NCI-H2227 treated with DMSO at 0.1 percent for 48 hours (cell line): ENCODE measurements at regions not wholly inside any gene's neighbourhood (a gene's known extent, or its start where the extent isn't known, plus 50 kb on each side); places are given as distances from the start of the nearest gene placed in this dataset.
"Not testable (repeated sequence)": the region's sequence is repeated elsewhere in the genome, so short reads cannot be mapped to it uniquely, and the experiment has no call there.

ENCODE experiments used
- DNase-seq: peaks from one replicate; lab custom pipeline; 2025; lab: John Stamatoyannopoulos, UW

DNA sequence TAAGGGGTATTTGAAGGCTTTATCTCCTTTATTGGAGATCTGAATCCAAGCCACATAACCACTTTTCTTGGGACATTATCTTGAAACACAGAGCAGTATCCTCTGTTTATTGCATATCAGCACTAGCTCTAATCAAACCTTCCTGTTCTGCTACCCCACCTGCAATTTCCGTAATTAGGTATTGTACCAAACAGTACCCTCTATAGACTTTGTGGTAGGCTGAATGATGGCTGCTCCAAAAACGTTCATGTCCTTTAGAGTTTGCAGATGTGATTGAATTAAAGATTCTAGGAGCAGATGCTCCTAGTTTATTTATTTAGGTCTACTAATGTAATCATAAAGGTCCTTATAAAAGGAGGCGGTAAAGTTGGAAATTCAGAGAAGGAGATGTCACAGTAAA, 573.0 kb upstream of the ATXN7L3B start:
- no peak for DNase-seq

DNA sequence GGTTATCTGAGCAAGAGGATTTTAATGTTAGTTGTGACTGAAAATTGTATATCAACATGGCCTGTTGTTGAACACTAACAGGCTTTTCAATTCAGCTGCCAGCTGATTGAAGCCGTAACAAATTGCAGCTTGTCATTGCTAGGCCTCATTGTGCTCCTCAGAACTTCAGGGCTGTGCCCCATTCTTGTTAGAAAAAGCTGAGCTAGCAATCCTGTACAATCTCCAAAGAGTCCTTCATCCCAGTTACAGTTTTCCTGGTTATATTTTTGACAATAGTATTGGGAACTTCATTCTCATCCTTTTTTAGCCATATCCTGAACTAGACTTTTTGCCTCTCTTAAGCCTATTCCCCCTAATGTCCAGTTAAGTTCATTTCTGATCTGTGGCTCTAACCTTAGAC, 564.1 kb upstream of the ATXN7L3B start:
- DNase-seq = no peak

DNA sequence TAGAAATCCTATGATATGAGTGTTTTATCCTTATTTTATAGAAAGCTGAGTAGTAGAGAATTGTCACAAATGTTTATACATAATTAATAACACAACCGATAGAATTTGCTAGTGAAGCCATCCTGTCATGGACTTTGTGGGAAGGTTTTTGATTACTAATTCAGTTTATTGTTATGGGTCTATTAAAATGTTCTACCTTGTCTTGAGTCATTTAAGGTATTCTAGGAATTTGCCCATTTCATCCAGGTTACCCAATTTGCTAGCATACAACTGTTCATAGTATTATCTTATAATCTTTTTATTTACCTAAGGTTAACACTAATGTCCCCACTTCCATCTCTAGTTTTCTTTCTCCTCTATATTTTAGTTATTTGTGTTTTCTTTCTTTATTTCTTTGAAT, 553.1 kb upstream of the ATXN7L3B start:
- no peak for DNase-seq

DNA sequence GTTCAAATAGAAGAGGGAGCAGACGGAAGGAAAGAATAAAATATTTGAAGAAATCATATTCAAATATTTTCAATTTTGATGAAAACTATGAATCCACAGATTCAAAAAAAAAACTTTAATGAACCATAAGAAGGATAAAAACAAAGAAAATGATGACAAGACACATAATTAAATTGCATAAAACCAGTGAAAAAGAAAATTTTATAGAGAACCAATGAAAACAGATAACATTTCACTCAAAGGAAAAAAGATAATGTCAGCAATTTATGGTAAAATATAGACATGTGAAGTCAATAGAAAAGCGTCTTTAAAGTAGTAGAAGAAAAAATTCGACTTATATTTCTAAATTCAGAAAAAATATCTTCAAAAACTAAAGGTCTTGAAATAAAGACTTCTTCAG, 546.5 kb upstream of the ATXN7L3B start:
- no peak for DNase-seq

DNA sequence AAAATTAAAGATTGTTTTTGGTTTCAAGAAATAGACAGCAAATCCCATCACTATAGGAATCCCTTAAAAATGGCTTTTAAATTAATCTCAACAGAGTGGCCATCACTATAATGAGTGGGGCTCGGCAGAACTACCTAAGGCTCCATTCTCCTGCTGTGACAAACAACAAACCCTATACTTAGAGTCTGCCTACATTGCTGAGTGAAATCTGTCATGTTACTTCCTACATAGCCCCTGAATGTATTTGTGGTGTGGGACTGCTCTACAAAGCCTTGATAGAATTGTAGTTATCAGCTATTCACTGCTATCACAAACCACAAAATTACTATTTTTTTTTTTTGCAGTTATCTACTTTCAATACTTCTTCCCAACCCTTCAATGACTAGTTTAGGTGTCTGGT, 538.7 kb upstream of the ATXN7L3B start:
- peak; percentile 96 for DNase-seq

DNA sequence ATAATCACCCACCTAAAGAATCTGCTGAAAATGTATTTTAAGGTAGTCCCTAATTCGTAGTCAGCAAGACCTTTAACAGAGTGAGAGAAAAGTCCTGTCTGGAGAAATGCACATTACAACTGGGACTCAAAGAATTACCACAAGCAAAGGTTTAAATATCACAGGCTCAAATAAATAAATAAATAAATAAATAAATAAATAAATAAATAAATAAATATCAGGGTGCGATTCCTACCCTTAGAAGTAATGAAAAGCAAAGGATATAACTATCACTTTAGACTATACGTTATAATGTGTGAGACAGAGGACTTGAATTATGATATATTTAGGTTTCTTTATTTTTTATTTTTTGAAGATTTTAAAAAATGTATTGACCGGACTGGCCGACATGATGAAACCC, 522.5 kb upstream of the ATXN7L3B start:
- DNase-seq = no peak

DNA sequence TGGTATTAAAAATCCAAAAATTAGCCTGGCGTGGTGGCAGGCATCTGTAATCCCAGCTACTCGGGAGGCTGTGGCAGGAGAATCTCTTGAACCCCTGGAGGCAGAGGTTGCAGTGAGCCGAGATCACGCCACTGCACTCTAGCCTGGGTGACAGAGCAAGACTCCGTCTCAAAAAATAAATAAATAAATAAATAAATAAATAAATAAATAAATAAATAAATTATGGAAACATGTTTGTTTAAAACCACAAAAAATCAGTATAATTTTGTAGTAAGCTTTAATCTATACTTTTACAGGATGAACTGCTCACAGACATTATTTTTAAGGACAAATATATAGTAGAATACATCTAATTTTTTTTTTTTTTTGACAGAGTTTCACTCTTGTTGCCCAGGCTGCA, 521.3 kb upstream of the ATXN7L3B start:
- not testable (repeated sequence) for DNase-seq

DNA sequence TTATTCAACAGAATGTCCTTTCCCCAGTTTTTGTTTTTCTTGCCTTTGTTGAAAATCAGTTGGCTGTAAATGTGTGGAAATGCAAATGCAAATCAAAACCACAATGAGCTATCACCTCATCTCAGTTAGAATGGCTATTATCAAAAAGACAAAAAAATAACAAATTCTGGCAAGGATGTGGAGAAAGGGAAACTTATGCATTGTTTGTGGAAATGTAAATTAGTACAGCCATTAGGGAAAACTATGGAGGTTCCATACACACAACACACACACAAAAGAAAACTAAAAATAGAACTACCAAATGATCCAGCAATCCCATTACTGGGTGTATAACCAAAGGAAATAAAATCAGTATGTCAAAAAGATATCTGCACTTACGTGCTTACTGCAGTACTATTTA, 518.8 kb upstream of the ATXN7L3B start:
- no peak for DNase-seq

DNA sequence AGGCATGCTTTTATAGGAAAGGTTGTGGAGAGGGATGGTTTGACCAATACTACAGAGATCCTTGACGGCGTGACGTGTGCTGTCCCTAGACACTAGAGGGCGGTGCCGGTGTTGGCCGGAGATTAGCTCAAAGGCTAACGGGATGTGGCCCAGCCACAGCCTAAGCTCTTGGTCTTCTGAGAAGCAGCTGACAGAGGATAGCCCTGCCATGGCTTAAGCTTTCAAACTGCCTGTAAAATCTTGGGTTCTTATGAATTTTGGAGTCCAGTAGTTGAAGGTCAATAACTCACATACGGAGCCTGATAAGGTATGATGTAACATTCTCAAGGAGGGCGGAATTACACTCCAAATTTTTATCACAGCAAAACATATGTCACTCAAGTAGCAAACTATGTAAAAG, 515.7 kb upstream of the ATXN7L3B start:
- DNase-seq = no peak

DNA sequence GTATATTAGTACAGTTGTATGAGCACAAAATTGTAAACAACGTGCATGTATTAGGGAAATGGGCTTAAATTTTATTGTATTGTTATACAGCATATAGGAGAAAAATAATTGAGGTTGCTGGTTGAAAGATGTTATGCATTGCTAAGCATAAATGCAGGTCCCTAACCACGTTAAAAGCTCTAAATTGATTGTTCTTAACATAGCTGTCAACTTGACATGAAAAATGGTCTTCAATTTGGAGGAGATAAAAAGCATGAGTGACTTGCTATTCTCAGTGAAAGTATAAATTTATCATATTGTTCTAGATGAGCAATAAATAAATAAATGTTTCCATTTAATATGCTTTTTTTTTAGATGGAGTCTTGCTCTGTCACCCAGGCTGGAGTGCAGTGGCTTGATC, 506.6 kb upstream of the ATXN7L3B start:
- DNase-seq = peak; percentile 68

DNA sequence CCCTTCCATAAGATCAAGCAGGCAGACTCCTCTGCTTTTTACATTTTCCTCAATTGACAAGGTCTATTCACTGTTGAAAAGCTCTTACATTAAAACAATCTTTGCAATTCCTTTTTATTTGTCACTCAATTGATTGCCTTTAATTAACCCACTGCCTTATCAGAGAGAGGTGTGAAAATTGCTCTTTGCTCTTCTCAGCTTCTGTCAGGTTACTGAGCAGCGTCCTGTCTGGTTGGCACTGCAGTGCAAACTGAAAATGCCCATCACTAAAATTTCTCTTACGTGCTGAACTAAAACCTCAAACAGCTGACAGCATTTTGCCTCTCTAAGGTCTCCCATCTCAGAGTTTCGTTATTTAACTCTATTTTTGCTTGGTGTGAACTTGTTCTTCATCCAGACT, 504.1 kb upstream of the ATXN7L3B start:
- DNase-seq = no peak

DNA sequence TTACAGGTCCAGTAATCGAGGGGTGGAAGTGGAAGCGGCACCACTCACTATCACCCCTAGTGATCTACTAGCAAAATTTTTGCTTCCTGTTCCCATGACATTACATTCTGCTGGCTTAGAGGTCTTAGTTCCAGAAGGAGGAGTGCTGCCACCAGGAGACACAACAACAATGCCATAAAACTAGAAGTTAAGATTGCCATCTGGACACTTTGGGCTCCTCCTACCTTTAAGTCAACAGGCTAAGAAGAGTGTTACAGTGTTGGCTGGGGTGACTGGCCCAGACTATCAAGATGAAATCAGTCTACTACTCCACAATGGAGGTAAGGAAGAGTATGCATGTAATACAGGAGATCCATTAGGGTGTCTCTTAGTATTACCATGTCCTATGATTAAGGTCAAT, 498.5 kb upstream of the ATXN7L3B start:
- not testable (repeated sequence) for DNase-seq

DNA sequence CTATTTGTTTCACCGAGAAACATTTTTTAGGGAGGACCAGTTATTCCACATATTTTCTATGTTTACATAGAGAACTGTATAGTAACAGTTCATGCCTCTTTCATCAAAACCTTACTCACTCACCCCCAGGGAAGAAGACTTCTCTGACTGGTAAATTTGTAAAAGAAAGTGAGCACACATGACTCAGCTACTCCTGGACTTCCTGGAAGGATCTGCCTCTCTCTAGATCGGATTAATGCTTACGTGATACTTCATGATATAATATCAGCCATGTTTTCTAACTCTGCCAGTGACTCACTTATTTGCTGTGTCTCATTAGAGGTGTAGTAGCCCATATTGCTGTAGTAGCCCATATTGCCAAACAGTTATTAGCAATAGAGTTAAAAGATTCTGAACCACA, 494.3 kb upstream of the ATXN7L3B start:
- no peak for DNase-seq

DNA sequence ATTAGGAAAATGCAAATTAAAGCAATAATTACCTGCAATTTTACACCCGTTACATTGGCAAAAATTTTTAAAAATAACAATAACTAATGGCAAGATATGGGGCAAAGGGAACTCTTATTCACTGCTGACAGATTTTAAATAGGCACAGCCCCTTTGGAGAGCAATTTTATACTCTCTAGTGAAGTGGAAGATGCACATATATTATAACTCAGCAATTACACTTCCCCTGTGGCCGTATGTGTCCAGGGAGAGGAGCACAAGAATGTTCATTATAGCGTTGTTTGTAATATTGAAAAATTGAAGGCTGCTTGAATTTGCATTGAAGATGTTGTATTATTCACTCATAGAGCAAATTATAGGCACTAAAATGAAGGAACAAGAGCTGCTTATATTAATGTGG, 488.3 kb upstream of the ATXN7L3B start:
- DNase-seq = peak; percentile 9

DNA sequence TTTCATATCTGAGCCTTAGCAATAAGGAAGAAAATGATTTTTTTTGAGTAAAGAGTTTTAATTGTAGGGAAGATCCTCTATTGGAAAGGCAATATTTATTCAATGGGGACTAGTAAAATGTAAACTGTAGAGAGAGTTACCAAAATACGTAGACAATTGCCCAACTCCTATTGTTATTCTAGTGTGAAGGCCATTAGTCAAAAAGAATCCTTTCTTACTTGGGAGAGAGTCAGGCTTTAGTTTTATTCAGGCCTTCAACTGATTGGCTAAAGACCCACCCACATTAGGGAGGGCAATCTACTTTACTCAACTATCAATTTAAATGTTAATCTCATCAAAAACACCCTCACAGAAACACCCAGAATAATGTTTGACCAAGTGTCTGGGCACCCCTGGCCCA, 485.8 kb upstream of the ATXN7L3B start:
- DNase-seq = no peak

DNA sequence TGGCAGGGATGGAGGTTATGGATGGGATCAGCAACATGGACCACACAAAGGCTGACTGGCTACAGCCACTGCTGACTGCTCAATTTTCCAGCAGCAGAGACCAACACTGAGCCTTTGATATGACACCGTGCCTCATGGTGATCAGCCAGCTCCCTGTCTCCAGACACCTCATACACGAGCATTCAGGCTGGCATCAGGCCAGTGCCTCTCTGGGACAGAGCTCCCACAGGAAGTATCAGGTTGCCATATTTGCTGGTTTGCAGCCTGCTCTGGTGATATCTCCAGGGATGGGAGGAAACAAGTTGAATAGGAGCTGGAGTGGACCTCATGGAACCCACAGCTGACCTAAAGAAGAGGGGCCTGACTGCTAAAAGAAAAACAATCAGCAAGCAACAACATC, 471.2 kb upstream of the ATXN7L3B start:
- DNase-seq = no peak

DNA sequence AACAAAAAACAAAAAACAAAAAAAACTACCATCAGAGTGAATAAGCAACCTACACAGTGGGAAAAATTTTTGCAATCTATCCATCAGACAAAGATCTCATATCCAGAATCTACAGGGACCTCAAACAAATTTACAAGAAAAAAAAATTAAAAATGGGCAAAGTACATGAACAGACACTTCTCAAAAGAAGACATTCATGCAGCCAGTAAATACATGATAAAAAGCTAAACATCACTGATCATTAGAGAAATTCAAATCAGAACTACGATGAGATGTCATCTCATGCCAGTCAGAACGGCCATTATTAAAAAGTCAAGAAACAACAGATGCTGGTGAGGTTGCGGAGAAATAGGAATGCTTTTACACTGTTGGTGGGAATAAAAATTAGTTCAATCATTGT, 466.5 kb upstream of the ATXN7L3B start:
- DNase-seq = no peak

DNA sequence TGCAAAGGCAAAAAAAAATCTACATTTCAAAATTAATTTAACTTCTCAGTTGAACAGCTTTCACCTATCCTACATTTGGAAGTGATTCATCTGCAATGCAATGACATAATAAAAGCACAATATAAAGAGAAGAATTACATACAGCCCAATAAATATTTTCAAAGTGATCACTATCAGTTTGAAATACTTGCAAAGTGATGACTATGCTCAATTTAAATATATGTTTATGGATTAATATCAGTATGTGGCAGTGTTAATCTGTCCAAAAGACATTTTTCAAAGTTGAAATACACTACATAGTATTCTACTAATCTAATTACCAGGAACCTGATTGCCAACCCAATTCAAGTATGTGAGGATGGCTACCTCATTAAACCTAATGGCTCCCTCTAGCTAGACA, 460.7 kb upstream of the ATXN7L3B start:
- DNase-seq = no peak

DNA sequence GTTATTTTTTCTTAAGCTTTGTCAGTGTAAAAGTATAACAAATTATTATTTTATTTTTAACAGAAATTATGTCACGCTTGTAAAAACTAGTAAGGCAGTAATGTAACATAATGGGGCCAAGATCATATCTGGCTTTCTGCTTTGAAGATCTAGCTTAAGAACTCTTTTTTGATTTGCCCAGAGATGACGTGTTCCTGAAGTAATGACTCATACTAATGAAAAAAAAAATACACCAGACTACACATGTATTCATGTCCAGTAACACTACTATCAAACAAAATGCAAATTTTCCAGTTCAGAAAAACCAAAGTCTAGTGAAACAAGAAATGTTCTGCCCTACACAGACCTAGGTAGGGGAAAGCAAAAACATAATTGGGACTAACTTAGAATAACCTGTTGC, 432.2 kb upstream of the ATXN7L3B start:
- no peak for DNase-seq

DNA sequence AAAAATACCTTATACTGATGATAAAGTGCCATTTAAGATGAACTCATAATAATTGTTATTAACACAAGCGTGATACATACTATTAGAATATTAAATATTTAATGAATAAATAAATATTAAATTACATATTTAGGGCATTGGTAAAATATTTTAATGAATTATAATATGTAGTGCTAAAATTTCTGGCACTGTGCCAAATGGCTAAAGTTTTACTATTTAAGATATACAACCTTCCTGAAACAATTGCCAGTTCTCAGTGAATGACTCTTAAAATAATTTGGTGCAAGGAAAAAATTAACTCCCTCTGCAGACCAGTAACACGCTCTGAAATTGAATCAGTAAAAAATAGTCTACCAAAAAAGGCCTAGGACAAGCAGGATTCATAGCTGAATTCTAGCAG, 428.9 kb upstream of the ATXN7L3B start:
- DNase-seq = no peak

DNA sequence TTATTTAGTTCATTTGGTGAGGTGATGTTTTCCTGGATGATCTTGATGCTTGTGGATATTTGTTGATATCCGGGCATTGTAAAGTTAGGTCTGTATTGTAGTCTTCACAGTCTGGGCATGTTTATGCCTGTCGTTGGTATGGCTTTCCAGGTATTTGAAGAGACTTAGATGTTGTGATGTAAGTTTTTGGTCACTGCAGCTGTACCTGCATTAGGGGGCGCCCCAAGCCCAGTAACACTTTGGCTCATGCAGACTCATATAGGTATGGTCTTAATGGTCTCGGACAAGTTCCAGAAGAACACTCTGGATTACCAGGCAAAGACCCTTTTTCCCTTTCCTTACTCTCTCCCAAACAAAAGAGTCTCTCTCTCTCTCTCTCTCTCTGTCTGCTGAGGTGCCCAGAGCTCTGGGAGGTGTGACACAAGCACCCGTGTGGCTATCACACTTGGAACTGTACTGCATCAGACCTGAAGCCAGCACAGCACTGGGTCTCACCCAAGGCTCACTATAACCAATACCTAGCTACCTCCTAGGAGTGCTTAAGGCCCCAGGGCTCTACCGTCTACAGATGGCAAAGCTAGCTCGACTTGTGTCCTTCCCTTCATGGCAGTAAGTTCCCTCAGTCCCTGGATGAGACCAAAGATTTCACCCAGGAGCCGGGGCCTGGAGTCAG, 425.8 kb upstream of the ATXN7L3B start:
- no peak for DNase-seq

DNA sequence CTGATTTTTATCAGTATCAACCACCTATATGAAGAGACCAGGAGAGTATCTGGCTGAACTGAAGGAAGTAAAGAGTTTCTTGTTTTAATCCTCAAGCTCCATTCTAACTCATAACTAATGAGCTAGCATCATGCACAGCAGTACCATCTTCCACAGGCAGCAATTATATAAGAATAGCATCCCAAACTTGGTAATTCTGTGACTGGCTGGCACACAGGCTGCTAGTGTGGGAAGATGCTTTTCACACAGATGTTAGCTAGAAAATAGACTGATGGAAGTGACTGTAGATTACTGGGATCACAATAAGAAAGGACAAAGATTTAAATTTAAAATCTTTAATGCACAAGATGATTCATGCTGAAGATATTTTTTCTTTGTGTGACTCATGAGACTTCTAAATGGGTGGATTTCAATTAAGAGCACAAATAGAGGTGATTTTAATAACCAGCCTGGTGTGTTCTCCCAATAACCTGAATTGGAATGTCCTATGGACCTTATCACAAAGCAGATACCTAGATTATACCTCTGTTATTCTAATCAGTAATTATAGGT, 417.7 kb upstream of the ATXN7L3B start:
- no peak for DNase-seq

DNA sequence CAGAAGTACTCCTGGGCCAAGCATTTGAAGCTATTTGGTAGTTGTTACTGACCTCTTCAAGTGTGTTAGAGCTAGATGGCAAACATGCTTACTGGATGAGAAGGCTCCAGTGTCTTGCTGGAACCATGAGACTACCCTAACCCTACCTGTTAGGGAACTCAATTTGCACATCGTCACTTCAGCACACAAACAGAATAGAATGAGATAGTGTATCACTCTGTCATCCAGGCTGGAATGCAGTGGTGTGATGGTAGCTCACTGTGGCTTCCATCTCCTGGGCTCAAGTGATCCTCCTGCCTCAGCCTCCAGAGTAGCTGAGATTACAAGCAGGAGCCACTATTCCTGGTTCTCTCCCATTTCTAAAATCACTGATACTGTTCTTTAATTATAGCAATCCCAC, 417.0 kb upstream of the ATXN7L3B start:
- DNase-seq = no peak

DNA sequence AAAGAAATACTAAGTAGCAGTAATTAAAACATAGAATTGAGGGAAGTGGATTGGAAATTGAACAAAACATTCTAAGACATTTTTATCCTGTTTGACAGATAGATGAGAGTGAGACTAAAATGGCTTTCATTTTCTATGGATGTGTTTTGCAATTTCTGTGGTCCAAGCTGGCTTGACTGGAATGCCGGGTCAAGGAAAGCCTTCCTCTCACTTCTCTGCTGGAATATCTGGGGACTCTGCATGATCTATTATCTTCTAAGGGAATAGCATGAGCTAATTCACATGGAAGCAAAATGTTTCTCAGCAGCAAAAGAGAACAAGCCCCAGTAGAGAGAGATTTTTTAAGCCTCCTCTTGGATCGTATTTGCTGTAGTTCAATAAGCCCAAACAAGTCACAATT, 407.9 kb upstream of the ATXN7L3B start:
- DNase-seq = no peak
